Bronchial epithelial cell (primary cell): ENCODE measurements at regions not wholly inside any gene's neighbourhood (a gene's known extent, or its start where the extent isn't known, plus 50 kb on each side); places are given as distances from the start of the nearest gene placed in this dataset.

Experiments used
- DNase-seq: peaks from one replicate; pipeline ENCODE4 v3.0.0-alpha.2; 2010; ENCODE audit warnings: low read depth
- FAIRE-seq: peaks from 2 replicates; lab custom pipeline; 2011; peaks lifted over from hg19 to GRCh38; lab: Jason Lieb, UNC
- H3K27me3 ChIP-seq: 2 replicates; pipeline ENCODE4 v1.5.1; 2011; ENCODE audit warnings: low read length; ENCODE audit not compliant: control insufficient read depth, insufficient read depth
- H3K36me3 ChIP-seq: 2 replicates; pipeline ENCODE4 v1.5.1; 2011; ENCODE audit warnings: low read length; ENCODE audit not compliant: control insufficient read depth, insufficient read depth
- H3K4me3 ChIP-seq: 2 replicates; pipeline ENCODE4 v1.5.1; 2011; ENCODE audit warnings: mild to moderate bottlenecking, low read depth, low read length, control low read depth
- TF ChIP-seq, protein P1 (sequence below): IDR thresholded peaks from 2 replicates; pipeline ENCODE4 v1.5.1; 2011; ENCODE audit warnings: mild to moderate bottlenecking, moderate library complexity, low read length, control low read depth, inconsistent platforms; ENCODE audit not compliant: insufficient read depth, severe bottlenecking

DNA sequence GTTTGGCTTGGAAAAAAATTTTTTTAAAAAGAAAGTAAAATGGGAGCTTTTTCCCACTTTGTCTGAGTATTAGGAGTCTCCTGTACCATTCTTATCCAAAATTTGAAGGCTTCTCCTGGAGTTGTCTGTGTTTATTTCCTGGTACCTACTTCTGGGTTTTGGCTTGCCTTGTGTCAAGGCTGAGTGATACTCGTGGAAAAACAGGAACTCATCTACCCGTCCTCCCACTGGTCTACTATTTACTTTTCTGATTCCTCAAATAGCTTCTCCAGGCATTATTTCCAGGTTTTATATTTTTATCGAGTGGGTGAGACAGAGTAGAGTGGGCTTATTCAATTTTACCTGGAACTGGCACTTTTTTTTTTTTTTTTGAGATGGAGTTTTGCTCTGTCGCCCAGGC is 99.4 kb downstream of the RMI1 start:
- no peak overlapping the region for H3K4me3 ChIP-seq
- TF ChIP-seq, protein P1, sequence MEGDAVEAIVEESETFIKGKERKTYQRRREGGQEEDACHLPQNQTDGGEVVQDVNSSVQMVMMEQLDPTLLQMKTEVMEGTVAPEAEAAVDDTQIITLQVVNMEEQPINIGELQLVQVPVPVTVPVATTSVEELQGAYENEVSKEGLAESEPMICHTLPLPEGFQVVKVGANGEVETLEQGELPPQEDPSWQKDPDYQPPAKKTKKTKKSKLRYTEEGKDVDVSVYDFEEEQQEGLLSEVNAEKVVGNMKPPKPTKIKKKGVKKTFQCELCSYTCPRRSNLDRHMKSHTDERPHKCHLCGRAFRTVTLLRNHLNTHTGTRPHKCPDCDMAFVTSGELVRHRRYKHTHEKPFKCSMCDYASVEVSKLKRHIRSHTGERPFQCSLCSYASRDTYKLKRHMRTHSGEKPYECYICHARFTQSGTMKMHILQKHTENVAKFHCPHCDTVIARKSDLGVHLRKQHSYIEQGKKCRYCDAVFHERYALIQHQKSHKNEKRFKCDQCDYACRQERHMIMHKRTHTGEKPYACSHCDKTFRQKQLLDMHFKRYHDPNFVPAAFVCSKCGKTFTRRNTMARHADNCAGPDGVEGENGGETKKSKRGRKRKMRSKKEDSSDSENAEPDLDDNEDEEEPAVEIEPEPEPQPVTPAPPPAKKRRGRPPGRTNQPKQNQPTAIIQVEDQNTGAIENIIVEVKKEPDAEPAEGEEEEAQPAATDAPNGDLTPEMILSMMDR: no peak
- no peaks in the 10 kb centered on the region for H3K27me3 ChIP-seq
- H3K36me3 ChIP-seq: no peaks in the 10 kb centered on the region
- DNase-seq: no peak
- no peak for FAIRE-seq

DNA sequence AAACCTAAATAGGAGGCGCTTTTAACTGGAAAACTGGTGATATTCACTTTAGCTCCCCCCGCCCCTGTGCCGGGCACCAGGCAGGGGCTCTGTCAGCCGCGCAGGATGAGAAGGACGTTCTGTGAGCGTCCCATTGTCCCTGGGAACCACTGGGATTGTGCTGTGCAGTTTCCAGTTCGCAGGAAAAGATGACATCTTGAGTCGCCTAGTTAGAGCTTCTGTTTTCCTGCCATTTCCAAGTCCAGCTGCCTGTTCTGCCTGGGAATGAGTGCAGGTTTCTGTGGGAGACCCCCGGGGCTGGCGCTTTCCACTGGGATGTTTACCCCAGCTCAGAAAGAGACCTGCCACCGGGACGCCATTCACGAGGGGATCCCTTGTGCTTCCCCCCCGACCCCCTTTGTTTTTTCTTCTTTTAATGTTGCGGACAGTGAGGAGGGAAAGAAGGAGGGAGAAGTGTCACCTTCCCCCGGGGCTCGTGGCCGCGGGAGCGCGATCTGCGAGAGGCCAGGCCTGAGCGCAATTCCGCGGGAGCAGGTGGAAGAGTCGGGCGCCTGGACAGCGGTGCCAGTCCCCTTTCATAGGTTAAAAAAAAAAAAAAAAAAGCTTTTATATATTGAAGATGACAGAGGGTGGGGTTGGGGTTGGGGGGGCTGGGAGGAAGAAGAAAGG is 121.5 kb downstream of the RMI1 start:
- DNase-seq (no peak), FAIRE-seq (no peak)
- no peaks in the 10 kb centered on the region for H3K36me3 ChIP-seq
- peaks cover 1% of the 10 kb centered on the region for H3K27me3 ChIP-seq
- TF ChIP-seq, protein P1: no peak
- no peak overlapping the region for H3K4me3 ChIP-seq

DNA sequence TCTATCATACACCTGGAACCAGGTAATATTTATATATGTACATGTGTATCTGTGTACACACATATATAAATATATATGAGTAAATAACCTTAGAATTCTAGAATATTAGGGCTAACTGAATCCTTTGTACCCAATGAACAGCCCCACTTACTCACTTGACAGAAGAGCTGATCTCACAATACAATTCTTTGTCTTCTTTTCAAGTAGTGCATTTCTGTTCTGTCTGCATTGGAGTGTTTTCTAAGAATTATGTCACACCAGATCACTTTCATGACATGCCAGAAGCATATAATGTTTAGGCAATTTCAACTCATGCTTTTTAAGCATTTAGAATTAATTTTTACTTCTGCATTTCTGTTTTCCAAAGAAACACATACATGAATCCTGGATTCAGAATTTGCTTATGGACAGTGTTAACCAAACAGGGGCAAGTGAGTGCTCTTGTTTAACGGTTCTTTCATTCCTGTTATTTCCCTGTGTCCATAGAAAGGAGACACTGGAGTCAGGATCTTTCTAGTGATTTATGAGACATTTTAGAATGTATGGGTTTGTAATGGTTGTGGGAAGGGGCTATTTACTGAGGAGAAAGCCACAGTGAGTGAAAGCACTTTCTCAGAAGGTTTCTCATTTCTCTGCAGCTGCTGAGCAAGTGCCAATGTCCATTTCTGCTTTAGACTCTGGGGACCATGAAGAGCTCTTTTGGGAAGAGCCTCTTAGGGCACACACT is 123.2 kb downstream of the RMI1 start:
- H3K4me3 ChIP-seq: no peak overlapping the region
- no peaks in the 10 kb centered on the region for H3K36me3 ChIP-seq
- DNase-seq (no peak), FAIRE-seq (no peak)
- TF ChIP-seq, protein P1: no peak
- peaks cover 1% of the 10 kb centered on the region for H3K27me3 ChIP-seq

DNA sequence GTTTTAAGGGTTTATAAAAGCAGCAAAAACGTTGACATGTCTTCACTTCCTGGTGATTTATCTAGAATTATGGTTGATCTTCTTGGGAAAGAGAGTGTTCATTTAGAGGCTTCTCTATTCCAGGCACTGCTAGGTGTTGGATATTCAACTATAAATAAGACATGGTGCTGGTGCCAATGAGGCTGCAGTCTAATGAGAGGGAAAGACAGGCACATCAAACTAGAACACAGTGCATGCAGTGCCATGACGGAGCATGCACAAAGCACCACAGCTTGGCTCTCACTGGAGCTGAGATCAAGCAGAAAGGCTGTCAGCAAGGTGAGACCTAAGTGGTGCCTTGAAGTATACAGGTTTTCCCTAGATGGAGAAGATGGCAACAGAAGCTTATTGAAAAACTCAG is 126.5 kb downstream of the RMI1 start:
- TF ChIP-seq, protein P1: no peak
- Histone ChIP-seq H3K36me3 (no peaks in the 10 kb centered on the region), H3K27me3 (peaks cover 1% of the 10 kb centered on the region), H3K4me3 (no peak overlapping the region)
- DNase-seq: no peak
- FAIRE-seq: no peak

DNA sequence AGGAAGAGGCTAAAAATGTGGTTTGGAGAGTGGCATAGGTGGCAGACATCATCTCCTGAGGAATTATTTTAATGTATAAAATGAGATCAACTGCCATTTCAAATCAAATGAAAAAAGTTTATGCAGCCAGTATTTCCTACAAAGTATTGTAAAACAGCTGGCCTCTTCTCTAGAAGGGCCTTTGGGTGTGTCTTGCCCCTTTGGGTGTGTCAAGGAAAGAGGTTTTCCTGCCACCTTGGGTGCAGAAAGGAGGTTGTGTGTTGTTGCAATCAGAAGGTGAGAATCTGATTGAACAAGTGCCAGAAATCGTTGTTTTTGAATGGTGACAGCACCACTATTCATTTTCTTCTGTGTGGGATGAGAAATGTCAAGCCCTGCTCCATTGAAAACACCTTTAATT is 127.4 kb downstream of the RMI1 start:
- DNase-seq (no peak), FAIRE-seq (peak; percentile 18)
- TF ChIP-seq, protein P1: no peak
- H3K27me3 ChIP-seq: no peaks in the 10 kb centered on the region
- H3K36me3 ChIP-seq: no peaks in the 10 kb centered on the region
- no peak overlapping the region for H3K4me3 ChIP-seq
